ENCODE measurements at regions not wholly inside any gene's neighbourhood (a gene's known extent, or its start where the extent isn't known, plus 50 kb on each side); places are given as distances from the start of the nearest gene placed in this dataset.

GRCh38 chr2:18834341-18834740, 245.0 kb upstream of the NT5C1B start:
- TF ChIP-seq CTCF (IDR thresholded peaks at IDR 0.05) (no peak), POLR2A (IDR thresholded peaks at IDR 0.05) (no peak)

All from heart left ventricle (tissue), 13 donors.